ENCODE measurements at regions not wholly inside any gene's neighbourhood (a gene's known extent, or its start where the extent isn't known, plus 50 kb on each side); places are given as distances from the start of the nearest gene placed in this dataset.
A peak's percentile ranks its signal among the peaks of the same experiment; 100 is the strongest.

DNA sequence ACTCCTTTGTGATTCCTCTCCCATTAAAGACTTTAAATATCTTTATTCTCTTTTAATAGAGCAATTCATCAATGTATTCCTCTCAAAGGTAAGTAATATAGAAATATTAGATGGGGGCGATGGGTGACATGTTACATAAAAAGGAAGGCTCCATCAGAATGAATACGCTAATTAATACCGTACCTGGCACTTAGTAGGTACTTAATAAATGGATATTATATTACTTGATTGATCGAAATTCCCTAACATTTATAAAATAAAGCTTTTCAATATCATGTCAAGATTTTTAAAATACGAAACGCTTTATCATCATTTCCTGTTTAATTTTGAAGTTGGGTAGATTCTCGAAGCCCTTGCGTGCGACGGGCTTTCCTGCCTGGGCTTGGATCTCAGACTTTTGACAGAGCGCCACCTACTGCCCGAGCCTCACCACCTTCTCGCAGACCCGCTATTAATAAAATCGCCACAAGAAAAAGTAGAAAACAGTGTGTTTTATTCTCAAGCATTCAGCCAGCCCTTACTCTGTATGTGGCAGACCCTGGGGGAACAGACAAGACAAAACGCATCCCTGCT lies 99.4 kb downstream of the C5orf15 start:
- 23 to 29% methylated on average over 1 to 14 of the region's 16 CpGs for WGBS, 2 experiments (ENCODE audit: insufficient coverage in 1 of 2, insufficient read length in 1 of 2)
- Histone ChIP-seq H3K27me3 (ENCODE audit: control insufficient read depth, insufficient read depth, low read length, poor library complexity, severe bottlenecking) (no peaks in the 10 kb centered on the region), H3K9ac (ENCODE audit: extremely low read depth, low read length, poor library complexity, severe bottlenecking) (no peak overlapping the region), H3K9me3 (ENCODE audit: control insufficient read depth, low read length) (peaks cover 8% of the 10 kb centered on the region), H3K4me3 (ENCODE audit: low read length) (no peak overlapping the region), H3K27ac (ENCODE audit: low read depth, low read length) (no peak overlapping the region), H3K36me3 (ENCODE audit: control insufficient read depth, insufficient read depth, low read length) (no peaks in the 10 kb centered on the region), H3K4me1 (ENCODE audit: control insufficient read depth, insufficient read depth, low read length) (no peaks in the 10 kb centered on the region)
- Mint-ChIP-seq H3K27me3 (ENCODE audit: insufficient read depth) (peaks cover 4% of the 10 kb centered on the region), H3K27ac (no peak overlapping the region), H3K4me1 (no peaks in the 10 kb centered on the region), H3K4me3 (no peak overlapping the region), H3K9me3 (peaks cover 4% of the 10 kb centered on the region), H3K36me3 (ENCODE audit: low read depth) (no peaks in the 10 kb centered on the region)
- peak; percentile 87 for DNase-seq
- TF ChIP-seq, protein P1, sequence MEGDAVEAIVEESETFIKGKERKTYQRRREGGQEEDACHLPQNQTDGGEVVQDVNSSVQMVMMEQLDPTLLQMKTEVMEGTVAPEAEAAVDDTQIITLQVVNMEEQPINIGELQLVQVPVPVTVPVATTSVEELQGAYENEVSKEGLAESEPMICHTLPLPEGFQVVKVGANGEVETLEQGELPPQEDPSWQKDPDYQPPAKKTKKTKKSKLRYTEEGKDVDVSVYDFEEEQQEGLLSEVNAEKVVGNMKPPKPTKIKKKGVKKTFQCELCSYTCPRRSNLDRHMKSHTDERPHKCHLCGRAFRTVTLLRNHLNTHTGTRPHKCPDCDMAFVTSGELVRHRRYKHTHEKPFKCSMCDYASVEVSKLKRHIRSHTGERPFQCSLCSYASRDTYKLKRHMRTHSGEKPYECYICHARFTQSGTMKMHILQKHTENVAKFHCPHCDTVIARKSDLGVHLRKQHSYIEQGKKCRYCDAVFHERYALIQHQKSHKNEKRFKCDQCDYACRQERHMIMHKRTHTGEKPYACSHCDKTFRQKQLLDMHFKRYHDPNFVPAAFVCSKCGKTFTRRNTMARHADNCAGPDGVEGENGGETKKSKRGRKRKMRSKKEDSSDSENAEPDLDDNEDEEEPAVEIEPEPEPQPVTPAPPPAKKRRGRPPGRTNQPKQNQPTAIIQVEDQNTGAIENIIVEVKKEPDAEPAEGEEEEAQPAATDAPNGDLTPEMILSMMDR (conservative IDR thresholded peaks at IDR 0.05): peak; percentile 90

DNA sequence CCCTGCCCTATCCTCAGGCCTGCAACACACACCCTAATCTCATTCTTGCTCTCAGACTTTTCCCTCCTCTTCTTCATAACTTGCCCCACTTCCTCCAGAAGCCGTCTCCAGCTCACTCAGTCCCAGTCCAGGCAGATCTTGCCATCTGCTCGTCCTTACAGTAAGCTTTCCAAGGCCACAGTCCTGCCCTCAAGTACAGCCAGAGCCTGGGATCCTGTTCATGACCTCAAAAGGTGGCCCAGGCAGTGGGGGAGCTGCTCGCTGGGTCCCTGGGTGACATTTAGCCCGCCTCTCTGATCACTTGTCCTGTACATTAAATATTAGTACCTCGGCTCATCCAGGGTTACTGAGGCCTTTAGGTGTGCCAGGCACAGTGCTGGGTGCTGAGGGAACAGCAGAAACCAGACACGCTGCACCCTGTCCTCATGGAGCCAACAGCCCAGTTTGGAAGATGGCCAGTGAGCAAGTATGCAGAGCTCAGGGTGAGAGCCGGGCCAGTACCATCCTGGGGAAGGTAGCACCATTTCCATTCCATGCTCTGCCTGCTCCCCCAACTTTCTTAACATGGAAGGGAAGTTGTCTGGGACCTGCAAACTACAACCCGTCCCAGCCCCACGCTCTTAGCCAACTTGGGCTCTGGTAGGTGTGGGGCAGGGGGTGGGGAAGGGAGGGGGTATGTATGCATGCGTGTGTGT lies 100.4 kb downstream of the C5orf15 start:
- Mint-ChIP-seq H3K9me3 (no peaks in the 10 kb centered on the region), H3K4me3 (no peak overlapping the region), H3K4me1 (no peaks in the 10 kb centered on the region), H3K36me3 (ENCODE audit: low read depth) (no peaks in the 10 kb centered on the region), H3K27me3 (ENCODE audit: insufficient read depth) (peaks cover 3% of the 10 kb centered on the region), H3K27ac (no peak overlapping the region)
- no peaks in the 10 kb centered on the region for H3K4me1 ChIP-seq (ENCODE audit: control insufficient read depth, insufficient read depth, low read length)
- H3K27ac ChIP-seq (ENCODE audit: low read depth, low read length): no peak overlapping the region
- no peak overlapping the region for H3K9ac ChIP-seq (ENCODE audit: extremely low read depth, low read length, poor library complexity, severe bottlenecking)
- H3K9me3 ChIP-seq (ENCODE audit: control insufficient read depth, low read length): no peaks in the 10 kb centered on the region
- TF ChIP-seq, protein P1 (conservative IDR thresholded peaks at IDR 0.05): no peak
- WGBS, 2 experiments (ENCODE audit: insufficient coverage in 1 of 2, insufficient read length in 1 of 2): 89 to 98% methylated on average over 5 to 9 of the region's 10 CpGs
- no peaks in the 10 kb centered on the region for H3K27me3 ChIP-seq (ENCODE audit: control insufficient read depth, insufficient read depth, low read length, poor library complexity, severe bottlenecking)
- no peak for DNase-seq
- H3K36me3 ChIP-seq (ENCODE audit: control insufficient read depth, insufficient read depth, low read length): no peaks in the 10 kb centered on the region
- H3K4me3 ChIP-seq (ENCODE audit: low read length): no peak overlapping the region

DNA sequence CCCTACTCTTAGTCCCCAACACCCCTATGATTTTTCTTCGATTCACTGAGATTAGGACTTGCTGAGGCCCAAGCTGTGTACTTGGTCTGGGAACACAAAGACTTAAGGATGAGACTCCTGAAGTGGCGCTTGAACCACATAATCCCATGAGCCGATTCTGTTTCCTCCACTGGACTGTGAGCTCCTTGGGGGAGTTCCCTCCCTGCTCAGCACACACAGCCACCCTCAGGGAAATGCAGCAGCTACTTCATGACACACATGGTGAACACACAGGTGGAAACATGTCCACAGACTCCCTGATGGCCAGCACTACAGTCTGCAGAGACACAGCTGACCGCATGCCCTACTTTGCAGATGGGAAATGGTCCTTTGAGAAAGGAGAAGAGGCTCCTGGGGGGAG lies 101.1 kb downstream of the C5orf15 start:
- no peak overlapping the region for H3K27ac Mint-ChIP-seq
- Histone ChIP-seq H3K4me1 (ENCODE audit: control insufficient read depth, insufficient read depth, low read length) (no peaks in the 10 kb centered on the region), H3K4me3 (ENCODE audit: low read length) (no peak overlapping the region), H3K27ac (ENCODE audit: low read depth, low read length) (no peak overlapping the region), H3K9me3 (ENCODE audit: control insufficient read depth, low read length) (no peaks in the 10 kb centered on the region), H3K36me3 (ENCODE audit: control insufficient read depth, insufficient read depth, low read length) (no peaks in the 10 kb centered on the region), H3K9ac (ENCODE audit: extremely low read depth, low read length, poor library complexity, severe bottlenecking) (no peak overlapping the region), H3K27me3 (ENCODE audit: control insufficient read depth, insufficient read depth, low read length, poor library complexity, severe bottlenecking) (no peaks in the 10 kb centered on the region)
- no peaks in the 10 kb centered on the region for H3K9me3 Mint-ChIP-seq
- H3K4me1 Mint-ChIP-seq: no peaks in the 10 kb centered on the region
- TF ChIP-seq, protein P1 (conservative IDR thresholded peaks at IDR 0.05): no peak
- no peak overlapping the region for H3K4me3 Mint-ChIP-seq
- no peaks in the 10 kb centered on the region for H3K36me3 Mint-ChIP-seq (ENCODE audit: low read depth)
- 96 to 100% methylated on average over 2 to 4 of the region's 4 CpGs for WGBS, 2 experiments (ENCODE audit: insufficient coverage in 1 of 2, insufficient read length in 1 of 2)
- no peak for DNase-seq
- H3K27me3 Mint-ChIP-seq (ENCODE audit: insufficient read depth): peaks cover 3% of the 10 kb centered on the region

All from endodermal cell (in vitro differentiated cells).